ENCODE measurements at regions not wholly inside any gene's neighbourhood (a gene's known extent, or its start where the extent isn't known, plus 50 kb on each side); places are given as distances from the start of the nearest gene placed in this dataset.

DNA sequence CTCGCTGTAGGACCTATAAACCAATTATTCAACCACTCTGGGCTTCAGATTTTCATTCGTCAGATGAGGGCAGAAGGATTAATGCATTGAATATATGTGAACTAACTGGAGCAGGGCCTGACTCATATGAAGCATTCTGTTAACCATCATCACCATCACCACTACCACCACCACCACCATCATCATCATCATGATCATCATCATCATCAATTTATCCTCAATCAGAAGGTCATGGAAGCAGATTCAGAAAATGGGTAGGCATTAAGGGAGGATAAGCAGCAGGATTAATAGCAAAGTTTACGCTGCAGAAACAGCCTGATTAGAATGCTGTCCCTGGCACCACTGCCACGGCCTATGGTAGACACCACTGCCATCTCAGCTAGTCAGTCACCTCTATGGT, 407.5 kb upstream of the THBS1 start:
- TF ChIP-seq, protein P1, sequence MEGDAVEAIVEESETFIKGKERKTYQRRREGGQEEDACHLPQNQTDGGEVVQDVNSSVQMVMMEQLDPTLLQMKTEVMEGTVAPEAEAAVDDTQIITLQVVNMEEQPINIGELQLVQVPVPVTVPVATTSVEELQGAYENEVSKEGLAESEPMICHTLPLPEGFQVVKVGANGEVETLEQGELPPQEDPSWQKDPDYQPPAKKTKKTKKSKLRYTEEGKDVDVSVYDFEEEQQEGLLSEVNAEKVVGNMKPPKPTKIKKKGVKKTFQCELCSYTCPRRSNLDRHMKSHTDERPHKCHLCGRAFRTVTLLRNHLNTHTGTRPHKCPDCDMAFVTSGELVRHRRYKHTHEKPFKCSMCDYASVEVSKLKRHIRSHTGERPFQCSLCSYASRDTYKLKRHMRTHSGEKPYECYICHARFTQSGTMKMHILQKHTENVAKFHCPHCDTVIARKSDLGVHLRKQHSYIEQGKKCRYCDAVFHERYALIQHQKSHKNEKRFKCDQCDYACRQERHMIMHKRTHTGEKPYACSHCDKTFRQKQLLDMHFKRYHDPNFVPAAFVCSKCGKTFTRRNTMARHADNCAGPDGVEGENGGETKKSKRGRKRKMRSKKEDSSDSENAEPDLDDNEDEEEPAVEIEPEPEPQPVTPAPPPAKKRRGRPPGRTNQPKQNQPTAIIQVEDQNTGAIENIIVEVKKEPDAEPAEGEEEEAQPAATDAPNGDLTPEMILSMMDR (IDR thresholded peaks at IDR 0.05): no peak
- TF ChIP-seq EP300 (IDR thresholded peaks at IDR 0.05; ENCODE audit: low read depth): no peak
- no peak for TF ChIP-seq POLR2A (IDR thresholded peaks at IDR 0.05)

Data from transverse colon (tissue), 3 donors.